Esophagus squamous epithelium (tissue), 5 donors: ENCODE measurements at regions not wholly inside any gene's neighbourhood (a gene's known extent, or its start where the extent isn't known, plus 50 kb on each side); places are given as distances from the start of the nearest gene placed in this dataset.
"Not testable (repeated sequence)": the region's sequence is repeated elsewhere in the genome, so short reads cannot be mapped to it uniquely, and the experiment has no call there.

Experiments used
- DNase-seq: peaks from one replicate; lab custom pipeline; 2025; lab: John Stamatoyannopoulos, UW
- H3K27ac ChIP-seq, 4 donors: fragments of 200-600 bp; sonication (generic); one replicate each; pipeline ENCODE4 v1.5.1; 2016 to 2019; ENCODE audit warnings: mild to moderate bottlenecking in 1 of 4
- H3K27me3 ChIP-seq, 4 donors: fragments of 200-600 bp; sonication (generic); 1 replicate in 3 of 4; 2 replicates in 1 of 4; pipeline versions ENCODE4 v1.5.1 to v1.6.0; 2017 to 2021; ENCODE audit warnings: antibody characterized with exemption in 1 of 4
- H3K36me3 ChIP-seq, 3 donors: fragments of 200-600 bp; sonication (generic); one replicate each; pipeline ENCODE4 v1.5.1; 2016 to 2019
- H3K4me1 ChIP-seq, 3 donors: fragments of 200-600 bp; sonication (generic); one replicate each; pipeline ENCODE4 v1.5.1; 2017 to 2019
- H3K4me3 ChIP-seq, 4 donors: fragments of 200-600 bp; sonication (generic); 1 replicate in 3 of 4; 2 replicates in 1 of 4; pipeline ENCODE4 v1.5.1; 2016 to 2019; ENCODE audit warnings: mild to moderate bottlenecking in 2 of 4, moderate library complexity in 1 of 4
- H3K9me3 ChIP-seq, 3 donors: fragments of 200-600 bp; sonication (generic); one replicate each; pipeline ENCODE4 v1.5.1; 2016 to 2019
- POLR2A ChIP-seq, 4 donors: fragments of 450-650 bp; IDR thresholded peaks; one replicate each; pipeline ENCODE4 v1.6.1; 2017; ENCODE audit warnings: antibody characterized with exemption in 4 of 4, mild to moderate bottlenecking in 4 of 4, moderate library complexity in 3 of 4
- WGBS, 2 donors: methylation state at CpG; one replicate each; pipeline ENCODE4 v1.1.5; 2018; 5-methylcytosine and 5-hydroxymethylcytosine counted together
- intact Hi-C: fragments of 100-400 bp; cut with DNase I; formaldehyde crosslinking; loops from one replicate; pipeline ENCODE4 v1.15.0; 2022
- TF ChIP-seq, protein P1 (sequence below), 6 experiments: fragments of 450-650 bp in 4 of 6; fragments of 200-600 bp in 2 of 6; sonication (generic) in 2 of 6; IDR thresholded peaks; one replicate each; pipeline ENCODE4 v1.5.1; 2016 to 2019; ENCODE audit warnings: antibody characterized with exemption in 6 of 6, mild to moderate bottlenecking in 4 of 6, moderate library complexity in 4 of 6
- donor health status: DM: yes; HTN: yes; CAD: no.

DNA sequence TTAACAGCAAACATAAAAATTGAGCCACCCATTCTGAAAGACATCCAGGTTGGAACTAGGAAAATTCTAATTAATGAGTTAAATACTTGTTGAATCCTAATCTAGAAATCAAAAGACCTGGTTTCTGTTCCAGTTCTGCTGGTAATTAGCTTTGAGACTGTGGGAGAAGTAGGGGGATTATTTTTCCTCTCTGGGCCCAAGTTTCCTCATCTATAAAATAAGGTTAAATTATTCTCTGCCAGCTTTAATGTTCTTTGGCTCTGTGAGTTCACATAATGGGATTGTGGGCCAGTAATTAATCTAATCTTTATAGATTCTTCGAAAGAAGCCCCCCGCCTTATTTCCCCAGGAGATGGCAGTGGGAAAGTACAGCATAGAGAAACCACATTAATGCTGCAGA lies 104.6 kb downstream of the ENC1 start:
- Histone ChIP-seq H3K4me3 (no peak overlapping the region), H3K27me3 (no peaks in the 10 kb centered on the region), H3K4me1 (peaks cover 0 to 11% (median 0%) of the 10 kb centered on the region in 3 donors), H3K9me3 (peaks cover 0 to 12% (median 0%) of the 10 kb centered on the region in 3 donors), H3K36me3 (no peaks in the 10 kb centered on the region), H3K27ac (no peak overlapping the region)
- DNase-seq = no peak
- intact Hi-C loops = no loop called here
- WGBS, 2 donors = 86 to 93% methylated on average over 2 of the region's 2 CpGs
- TF ChIP-seq, protein P1, sequence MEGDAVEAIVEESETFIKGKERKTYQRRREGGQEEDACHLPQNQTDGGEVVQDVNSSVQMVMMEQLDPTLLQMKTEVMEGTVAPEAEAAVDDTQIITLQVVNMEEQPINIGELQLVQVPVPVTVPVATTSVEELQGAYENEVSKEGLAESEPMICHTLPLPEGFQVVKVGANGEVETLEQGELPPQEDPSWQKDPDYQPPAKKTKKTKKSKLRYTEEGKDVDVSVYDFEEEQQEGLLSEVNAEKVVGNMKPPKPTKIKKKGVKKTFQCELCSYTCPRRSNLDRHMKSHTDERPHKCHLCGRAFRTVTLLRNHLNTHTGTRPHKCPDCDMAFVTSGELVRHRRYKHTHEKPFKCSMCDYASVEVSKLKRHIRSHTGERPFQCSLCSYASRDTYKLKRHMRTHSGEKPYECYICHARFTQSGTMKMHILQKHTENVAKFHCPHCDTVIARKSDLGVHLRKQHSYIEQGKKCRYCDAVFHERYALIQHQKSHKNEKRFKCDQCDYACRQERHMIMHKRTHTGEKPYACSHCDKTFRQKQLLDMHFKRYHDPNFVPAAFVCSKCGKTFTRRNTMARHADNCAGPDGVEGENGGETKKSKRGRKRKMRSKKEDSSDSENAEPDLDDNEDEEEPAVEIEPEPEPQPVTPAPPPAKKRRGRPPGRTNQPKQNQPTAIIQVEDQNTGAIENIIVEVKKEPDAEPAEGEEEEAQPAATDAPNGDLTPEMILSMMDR (IDR thresholded peaks at IDR 0.05) = no peak
- TF ChIP-seq POLR2A (IDR thresholded peaks at IDR 0.05) = no peak

DNA sequence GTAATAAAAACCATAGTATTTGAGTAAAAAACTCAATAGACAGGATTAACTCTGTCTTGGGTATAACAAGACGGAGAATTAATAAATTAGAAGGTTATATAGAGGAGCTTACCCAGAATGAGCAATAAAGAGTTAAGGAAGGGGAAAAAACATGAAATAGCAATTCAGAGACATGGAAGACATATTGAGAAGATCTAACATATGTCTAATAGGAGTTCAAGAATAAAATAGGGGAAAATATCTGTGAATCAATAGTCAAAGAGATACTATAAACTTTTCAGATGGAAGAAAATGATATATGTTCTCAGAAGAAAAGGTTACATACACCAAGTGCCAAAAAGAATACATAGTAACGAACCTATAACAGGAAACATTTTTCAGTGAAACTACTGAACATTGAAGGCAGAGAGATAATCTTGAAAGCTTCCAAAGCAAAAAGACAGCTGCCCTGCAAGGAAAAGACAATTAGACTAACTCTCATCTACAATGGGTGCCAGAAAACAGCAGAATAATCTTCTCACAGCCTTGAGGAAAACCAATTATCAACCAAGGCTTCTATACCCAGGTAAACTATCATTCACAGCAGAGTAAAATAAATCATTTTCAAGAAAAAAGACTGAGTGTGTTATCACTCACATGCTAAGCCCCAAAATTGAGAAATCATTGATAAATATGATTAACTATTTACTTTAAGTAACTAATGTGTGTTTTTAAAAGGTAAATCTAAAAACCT lies 106.0 kb downstream of the ENC1 start:
- no peak for DNase-seq
- no peaks in the 10 kb centered on the region for H3K36me3 ChIP-seq
- no peaks in the 10 kb centered on the region for H3K27me3 ChIP-seq
- H3K4me3 ChIP-seq = no peak overlapping the region
- H3K27ac ChIP-seq = no peak overlapping the region
- peaks cover 0 to 12% (median 0%) of the 10 kb centered on the region in 3 donors for H3K9me3 ChIP-seq
- intact Hi-C loops = no loop called here
- TF ChIP-seq, protein P1 (IDR thresholded peaks at IDR 0.05) = no peak
- no peak for TF ChIP-seq POLR2A (IDR thresholded peaks at IDR 0.05)
- WGBS, 2 donors = 84 to 92% methylated on average over 2 of the region's 2 CpGs
- peaks cover 0 to 7% (median 0%) of the 10 kb centered on the region in 3 donors for H3K4me1 ChIP-seq

- TF ChIP-seq, protein P1 (IDR thresholded peaks at IDR 0.05) = no peak
- no peak for TF ChIP-seq POLR2A (IDR thresholded peaks at IDR 0.05)
- no peak for DNase-seq
- Histone ChIP-seq H3K27ac (no peak overlapping the region), H3K4me1 (no peaks in the 10 kb centered on the region), H3K9me3 (peaks cover 0 to 12% (median 0%) of the 10 kb centered on the region in 3 donors), H3K27me3 (no peaks in the 10 kb centered on the region), H3K4me3 (no peak overlapping the region), H3K36me3 (no peaks in the 10 kb centered on the region)
- WGBS, 2 donors = 45 to 66% methylated on average over 4 of the region's 4 CpGs
- intact Hi-C loops = no loop called here
Measured at GRCh38 chr5:74530326-74531050, 110.0 kb downstream of the ENC1 start.

- WGBS, 2 donors = 83 to 84% methylated on average over 7 of the region's 7 CpGs
- Histone ChIP-seq H3K9me3 (peaks cover 0 to 13% (median 4%) of the 10 kb centered on the region in 3 donors), H3K36me3 (no peaks in the 10 kb centered on the region), H3K4me1 (no peaks in the 10 kb centered on the region), H3K27me3 (no peaks in the 10 kb centered on the region), H3K4me3 (no peak overlapping the region), H3K27ac (no peak overlapping the region)
- TF ChIP-seq, protein P1 (IDR thresholded peaks at IDR 0.05) = no peak
- no peak for TF ChIP-seq POLR2A (IDR thresholded peaks at IDR 0.05)
- intact Hi-C loops = no loop called here
- DNase-seq = no peak
Measured at GRCh38 chr5:74529101-74529500, 111.4 kb downstream of the ENC1 start.

- Histone ChIP-seq H3K36me3 (no peaks in the 10 kb centered on the region), H3K27ac (no peak overlapping the region), H3K4me3 (no peak overlapping the region), H3K27me3 (no peaks in the 10 kb centered on the region), H3K4me1 (no peaks in the 10 kb centered on the region), H3K9me3 (peaks cover 0 to 22% (median 12%) of the 10 kb centered on the region in 3 donors)
- TF ChIP-seq, protein P1 (IDR thresholded peaks at IDR 0.05) = no peak
- TF ChIP-seq POLR2A (IDR thresholded peaks at IDR 0.05) = no peak
- 64 to 87% methylated on average over 1 of the region's 1 CpG for WGBS, 2 donors
- no peak for DNase-seq
- intact Hi-C loops = no loop called here
Measured at GRCh38 chr5:74526111-74526510, 114.4 kb downstream of the ENC1 start.

DNA sequence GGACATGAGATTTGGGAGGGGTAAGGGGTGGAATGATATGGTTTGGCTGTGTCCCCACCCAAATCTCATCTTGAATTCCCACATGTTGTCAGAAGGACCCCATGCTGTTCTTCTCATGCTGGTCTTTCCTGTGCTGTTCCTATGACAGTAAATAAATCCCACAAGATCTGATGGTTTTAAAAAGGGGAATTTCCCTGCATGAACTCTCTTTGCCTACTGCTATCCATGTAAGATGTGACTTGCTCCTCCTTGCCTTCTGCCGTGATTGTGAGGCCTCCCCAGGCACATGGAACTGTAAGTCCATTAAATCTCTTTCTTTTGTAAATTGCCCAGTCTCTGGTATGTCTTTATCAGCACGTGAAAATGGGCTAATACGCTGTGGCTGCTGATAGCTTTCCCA lies 115.8 kb downstream of the ENC1 start:
- H3K4me3 ChIP-seq, intact Hi-C loops, H3K4me1 ChIP-seq, DNase-seq, H3K27ac ChIP-seq, H3K36me3 ChIP-seq, H3K27me3 ChIP-seq: not testable (repeated sequence)
- H3K9me3 ChIP-seq = peaks cover 0 to 22% (median 12%) of the 10 kb centered on the region in 3 donors
- WGBS, 2 donors = 79 to 85% methylated on average over 3 of the region's 3 CpGs

GRCh38 chr5:74523698-74524097 lies 116.8 kb downstream of the ENC1 start:
- WGBS, 2 donors = 79 to 93% methylated on average over 2 to 4 of the region's 4 CpGs
- peaks cover 0 to 22% (median 12%) of the 10 kb centered on the region in 3 donors for H3K9me3 ChIP-seq
- H3K36me3 ChIP-seq, H3K4me1 ChIP-seq, H3K27ac ChIP-seq, H3K27me3 ChIP-seq, DNase-seq, intact Hi-C loops, H3K4me3 ChIP-seq: not testable (repeated sequence)
